RPMI7951 (cell line): ENCODE measurements at regions not wholly inside any gene's neighbourhood (a gene's known extent, or its start where the extent isn't known, plus 50 kb on each side); places are given as distances from the start of the nearest gene placed in this dataset.
A peak's percentile ranks its signal among the peaks of the same experiment; 100 is the strongest.

Experiments used
- DNase-seq: peaks from one replicate; pipeline ENCODE4 v3.0.0-alpha.2; 2012; ENCODE audit warnings: low read depth

DNA sequence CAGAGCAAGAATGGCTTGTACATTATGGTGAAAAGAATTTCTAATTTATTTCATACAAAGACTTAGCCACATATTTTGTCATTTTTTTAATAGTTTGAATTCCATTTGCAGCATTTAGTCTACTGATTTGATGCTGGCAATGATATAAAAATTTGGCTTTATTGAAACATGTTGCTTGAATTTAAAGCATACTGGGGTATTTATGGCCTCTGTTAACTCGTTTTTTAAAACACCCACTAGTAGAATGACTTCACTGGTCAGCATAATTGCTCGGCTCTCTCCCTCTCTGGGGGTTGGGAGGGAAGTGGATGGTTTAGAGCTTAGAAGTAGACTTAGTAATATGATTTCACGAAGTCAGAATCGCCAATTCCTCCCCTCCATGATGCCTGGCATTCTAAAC lies 354.9 kb upstream of the HTR2A start:
- no peak for DNase-seq

DNA sequence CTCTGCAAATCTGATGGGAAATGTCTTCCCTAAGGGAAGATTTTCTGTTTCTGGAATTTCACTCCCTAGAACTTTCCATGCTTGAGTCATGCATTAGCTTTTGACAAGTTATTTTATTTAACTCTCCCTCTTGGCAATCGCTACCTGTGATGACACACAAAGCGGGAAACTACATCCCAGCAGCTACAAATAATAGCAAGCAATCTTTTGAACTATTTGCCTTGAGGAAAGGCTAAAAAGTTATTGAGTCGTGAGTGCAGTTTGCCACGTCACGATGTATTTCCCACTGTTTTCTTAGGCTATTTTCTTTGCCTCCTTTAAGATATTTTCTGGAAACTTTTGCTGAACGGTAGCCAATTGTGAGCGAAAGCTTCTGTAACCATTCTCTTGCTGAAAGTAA lies 353.3 kb upstream of the HTR2A start:
- peak; percentile 78 for DNase-seq

DNA sequence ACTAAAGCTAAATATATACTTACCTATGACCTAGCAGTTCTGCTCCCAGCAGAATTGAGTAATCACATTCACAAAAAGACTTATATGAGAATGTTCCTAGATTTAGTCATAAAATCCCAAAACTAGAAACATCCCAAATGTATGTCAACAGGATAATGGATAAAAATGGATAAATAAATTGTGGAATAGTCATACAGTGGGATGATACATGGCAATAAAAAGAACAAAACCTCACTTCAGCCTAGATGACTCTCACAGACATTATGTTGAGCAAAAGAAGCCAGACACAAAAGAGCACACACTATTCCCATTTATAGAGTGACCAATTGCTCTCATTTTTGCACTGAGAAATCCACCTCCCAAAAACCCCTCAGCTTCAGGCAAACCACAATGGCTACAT lies 352.4 kb upstream of the HTR2A start:
- DNase-seq: peak; percentile 29

DNA sequence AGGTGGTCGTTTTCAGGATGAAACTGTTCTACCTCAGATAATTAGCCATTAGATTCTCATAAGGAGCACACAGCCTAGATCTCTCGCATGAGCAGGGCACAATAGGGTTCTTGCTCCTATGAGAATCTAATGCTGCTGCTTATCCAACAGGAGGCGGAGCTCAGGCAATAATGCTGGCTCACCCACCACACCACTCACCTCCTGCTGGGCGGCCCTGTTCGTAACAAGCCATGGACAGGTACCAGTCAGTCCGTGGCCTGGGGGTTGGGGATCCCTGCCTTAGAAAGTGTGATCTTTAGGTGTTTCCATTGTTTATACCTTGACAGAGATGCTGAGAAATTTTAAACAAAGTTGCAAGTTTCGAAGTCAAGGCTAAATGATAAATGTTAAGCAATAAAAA lies 344.6 kb upstream of the HTR2A start:
- no peak for DNase-seq

DNA sequence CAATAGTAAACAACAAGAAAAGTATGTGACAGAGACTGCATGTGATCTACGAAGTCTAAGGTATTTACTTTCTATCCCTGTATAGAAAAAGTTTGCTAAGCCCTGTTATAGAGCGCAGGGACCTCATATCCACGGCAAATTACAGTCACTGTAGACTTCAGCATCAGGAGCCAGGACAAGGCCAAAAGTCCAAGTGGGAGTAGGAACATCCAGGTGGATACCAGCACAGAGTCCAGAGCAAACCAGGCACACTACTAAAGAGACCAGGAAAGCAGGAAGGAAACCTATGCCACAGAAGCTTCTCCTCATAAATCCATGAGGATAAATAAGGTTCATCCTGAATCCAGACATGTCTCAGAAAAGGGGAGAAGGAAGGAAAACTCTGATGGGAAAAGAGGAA lies 342.2 kb upstream of the HTR2A start:
- DNase-seq: no peak

DNA sequence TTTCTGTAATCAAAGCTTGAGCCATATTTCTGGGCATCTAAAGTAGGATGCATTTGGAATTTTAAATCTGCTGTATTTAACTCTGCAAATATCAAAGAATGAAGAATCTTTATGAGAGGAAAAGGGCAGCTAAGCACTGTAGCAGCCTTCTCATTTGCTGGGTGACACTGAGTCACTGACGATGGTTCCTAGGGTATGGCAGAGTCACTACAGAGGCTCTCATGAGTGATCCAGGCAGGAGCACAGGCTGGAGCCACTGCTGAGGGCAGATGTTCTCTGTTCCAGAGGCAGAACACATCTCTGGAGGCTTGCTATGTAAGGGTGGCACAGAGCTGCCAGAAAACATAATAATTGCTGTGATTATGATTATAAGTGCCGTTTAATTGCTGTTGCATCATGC lies 340.7 kb upstream of the HTR2A start:
- DNase-seq: peak; percentile 6

DNA sequence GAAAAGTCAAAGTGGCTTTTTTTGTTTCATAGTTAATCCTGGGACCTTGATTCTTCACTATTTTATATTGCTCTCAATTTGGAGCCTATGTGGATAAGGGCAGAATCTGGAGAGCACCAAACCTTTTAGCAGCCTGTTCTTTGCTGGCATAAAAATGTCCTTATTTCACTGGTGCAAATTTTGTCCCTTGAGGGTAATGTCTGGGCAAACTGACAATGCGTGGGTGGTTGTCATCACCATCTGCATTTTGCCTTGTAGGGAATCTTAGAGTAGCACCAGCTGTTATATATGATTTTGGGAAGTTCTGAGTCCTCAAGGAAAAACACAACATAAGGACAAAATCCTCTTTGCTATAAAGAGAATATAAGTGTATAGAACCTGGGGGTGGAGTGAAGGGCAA lies 336.9 kb upstream of the HTR2A start:
- DNase-seq: peak; percentile 47

DNA sequence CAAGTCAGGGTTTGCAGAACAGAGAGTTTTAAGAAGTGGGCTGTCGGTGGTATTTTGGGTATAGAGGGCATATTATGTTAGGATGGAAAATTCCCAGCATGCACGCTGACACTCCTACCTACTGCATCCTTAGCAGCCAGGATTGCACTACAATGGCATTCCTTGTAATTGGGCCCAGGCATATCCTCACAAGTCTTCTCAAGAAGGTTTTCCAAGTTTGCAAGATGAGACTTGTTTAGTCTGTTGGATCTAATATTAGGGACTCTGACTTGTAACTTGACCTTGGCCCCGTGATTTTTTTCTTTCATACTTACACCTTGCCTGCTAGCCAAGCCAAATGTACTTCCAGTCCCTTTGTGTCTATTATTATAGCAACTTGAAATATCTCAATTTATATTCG lies 335.7 kb upstream of the HTR2A start:
- DNase-seq: no peak

DNA sequence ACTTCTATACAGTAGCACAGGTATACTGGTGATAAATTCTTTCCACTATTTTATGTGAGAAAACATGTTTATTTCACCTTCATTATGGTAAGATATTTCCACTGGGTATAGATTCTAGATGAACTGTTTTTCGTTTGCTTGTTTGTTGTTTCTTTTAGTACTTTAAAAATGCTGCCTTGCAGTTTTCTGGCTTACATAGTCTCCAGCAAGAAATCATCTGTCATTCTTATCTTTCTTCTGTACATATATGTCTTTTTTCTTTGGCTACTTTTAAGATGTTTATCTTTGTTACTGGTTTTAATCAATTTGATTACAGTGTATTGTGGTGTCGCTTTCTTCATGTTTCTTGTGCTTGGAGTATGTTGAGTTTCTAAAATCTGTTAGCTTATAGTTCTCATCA lies 333.3 kb upstream of the HTR2A start:
- no peak for DNase-seq

DNA sequence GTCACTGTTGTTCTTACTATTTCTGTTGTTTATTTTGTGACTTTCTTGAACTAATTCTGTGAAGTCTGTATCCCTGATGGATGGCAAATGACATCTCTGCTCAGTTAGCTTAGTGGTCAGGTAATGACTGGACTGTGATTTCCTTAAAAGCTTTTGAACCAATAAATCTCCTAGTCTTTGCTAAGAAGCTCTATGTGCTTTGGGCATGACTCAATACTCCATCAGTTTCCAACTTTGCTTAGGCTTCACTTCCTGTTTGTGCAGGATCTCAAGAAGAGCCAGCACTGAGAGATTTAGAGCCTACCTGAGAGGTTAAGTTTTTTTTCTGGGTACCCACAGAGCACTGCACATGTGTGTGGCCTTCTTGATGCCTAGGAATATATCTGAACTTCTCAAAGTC lies 329.7 kb upstream of the HTR2A start:
- DNase-seq: no peak

DNA sequence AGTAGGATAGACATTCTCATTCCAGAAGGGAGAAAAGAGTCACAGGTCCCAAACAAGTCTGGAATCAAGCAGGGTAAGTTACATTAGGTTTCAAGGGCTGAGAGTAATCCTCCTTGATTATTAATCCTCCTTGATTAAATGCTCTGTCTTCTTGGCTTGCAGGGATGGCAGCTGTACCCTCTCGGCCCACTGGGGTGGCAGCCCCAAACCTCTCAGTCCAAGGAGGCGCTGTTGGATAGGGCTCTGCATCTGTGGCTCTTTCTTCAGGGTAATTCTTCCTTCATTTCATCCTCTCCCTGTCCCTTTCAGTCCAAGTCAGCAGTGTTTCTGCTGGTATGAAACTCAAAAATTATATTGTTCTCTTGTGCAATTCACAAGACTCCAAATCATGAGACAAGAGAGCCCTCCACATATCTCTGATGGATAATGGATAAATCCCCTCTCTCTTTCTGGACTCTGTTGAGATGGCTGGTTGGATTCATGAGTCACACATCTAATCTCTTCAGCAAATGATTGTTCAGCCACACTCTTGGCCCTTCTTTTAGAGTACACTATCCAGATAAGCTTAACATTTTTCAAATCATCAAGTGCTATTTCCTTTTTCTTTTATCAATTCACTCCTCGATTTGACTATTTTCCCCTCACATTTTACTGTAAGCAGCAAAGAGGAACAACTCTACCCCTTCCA lies 323.7 kb upstream of the HTR2A start:
- DNase-seq: no peak

DNA sequence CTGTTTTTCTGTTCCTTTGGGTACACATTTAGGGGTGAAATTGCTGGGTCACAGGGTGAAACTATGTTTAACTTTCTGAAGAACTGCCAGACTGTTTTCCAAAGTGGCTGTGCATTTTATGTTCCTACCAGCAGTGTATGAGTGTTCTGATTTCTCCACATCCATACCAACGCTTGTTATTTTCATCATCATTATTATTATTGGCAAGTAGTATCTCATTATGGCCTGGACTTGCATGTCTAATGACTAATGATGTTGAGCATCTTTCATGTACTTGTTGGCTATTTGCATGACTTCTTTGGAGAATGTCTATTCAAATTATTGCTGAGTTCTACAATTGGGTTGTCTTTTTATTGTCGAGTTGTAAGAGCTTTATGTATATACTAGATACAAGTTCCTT lies 321.8 kb upstream of the HTR2A start:
- no peak for DNase-seq

DNA sequence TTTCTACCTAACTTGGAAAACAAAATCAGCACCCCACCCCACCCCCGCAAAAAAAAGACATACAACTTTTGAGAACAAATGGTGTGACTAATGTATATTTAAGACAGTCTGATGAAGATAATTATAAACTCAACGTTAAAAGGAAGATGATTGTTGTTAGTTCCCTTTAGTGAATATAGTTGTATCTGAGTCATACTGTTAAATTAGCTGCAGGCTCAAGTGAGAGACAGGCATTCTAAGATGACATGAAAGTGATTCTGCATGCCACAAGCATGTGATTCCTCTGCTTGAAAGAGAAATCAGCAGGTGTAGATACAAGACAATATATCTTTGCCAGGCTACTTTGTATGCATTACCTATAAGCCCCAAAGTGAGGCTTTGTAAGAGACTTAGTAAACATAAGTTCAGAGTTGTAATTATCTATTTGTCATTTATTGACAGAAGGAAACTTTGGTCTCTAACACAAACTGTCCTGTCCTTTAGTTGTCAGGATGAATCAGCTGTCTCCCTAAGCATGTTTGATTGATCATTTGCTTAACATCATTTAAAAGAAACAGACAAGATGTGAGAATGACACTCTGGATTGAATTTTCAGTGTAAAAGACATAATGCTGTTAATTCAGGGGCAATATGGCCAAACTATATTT lies 319.4 kb upstream of the HTR2A start:
- DNase-seq: peak; percentile 84

DNA sequence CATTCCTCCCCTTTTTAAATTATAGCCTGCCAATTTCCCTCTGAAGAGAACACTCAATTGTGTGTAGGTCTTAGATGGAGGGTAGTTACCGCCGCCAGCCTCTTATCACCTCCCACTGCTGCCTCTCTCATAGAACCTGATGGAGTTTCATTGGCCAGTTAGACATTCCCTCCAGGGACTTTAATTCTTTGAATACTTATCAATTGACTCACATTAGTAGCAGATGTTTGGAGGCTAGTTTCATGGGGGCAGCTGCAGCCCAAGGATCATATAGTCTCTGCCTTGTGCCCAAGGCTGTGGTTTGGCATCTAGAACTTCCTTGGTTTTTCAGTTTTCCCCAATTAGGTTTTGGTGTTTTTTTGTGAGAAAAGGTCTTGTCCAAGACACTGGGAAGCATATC lies 318.9 kb upstream of the HTR2A start:
- peak; percentile 97 for DNase-seq

DNA sequence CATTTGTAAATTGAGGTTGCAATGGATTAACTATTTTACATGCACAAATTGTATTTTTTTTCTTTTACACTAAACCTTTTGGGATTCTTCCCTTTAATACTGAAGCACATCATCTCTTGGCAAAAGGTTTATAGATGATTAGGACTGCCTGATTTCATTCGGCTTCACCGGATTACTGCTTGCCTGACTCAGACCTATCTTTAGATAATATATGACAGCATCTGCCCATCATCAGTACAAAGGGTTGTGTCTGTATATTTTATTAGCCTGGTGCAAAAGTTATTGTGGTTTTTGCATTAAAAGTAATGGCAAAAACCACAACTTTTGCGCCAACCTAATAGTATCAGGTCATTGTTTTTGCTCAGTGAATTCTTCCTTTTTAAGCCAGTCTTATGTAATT lies 316.2 kb upstream of the HTR2A start:
- DNase-seq: no peak

DNA sequence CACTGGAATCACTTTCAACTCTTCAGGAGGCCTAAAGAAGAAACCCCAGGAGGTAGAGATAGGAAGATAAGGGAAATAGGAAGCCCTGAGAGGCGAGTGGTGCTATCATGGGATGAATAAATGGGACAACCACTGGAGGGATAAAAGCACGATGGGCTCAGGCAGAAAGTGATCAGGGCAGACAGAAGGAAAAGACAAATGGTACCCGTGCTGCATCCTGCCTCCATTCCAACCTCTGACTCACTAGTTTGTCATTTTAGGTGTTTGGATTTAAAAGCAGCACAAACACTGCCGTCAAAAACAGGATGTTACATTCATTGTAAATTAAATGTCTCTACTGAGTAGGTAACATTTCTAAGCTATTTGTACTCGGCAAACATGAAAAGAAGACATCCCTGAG lies 314.3 kb upstream of the HTR2A start:
- DNase-seq: peak; percentile 70

DNA sequence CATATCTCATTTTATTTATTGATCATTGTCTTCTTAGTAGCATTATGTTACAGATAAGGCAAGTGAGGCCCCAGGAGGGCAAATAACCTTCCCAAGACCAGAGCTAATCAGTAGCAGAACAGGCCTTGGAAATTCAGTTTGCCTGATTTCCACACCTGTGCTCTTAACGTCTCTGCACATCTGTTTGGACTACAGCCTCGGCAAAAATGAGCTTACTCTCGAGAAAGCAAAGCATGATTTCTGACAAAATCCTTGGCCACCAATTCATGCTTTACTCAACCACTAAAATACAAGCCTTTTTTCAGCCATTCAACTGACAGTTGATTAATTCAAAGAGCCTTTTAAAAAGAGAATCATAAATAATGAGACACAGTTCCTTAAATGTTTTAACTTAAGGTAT lies 309.3 kb upstream of the HTR2A start:
- DNase-seq: no peak

DNA sequence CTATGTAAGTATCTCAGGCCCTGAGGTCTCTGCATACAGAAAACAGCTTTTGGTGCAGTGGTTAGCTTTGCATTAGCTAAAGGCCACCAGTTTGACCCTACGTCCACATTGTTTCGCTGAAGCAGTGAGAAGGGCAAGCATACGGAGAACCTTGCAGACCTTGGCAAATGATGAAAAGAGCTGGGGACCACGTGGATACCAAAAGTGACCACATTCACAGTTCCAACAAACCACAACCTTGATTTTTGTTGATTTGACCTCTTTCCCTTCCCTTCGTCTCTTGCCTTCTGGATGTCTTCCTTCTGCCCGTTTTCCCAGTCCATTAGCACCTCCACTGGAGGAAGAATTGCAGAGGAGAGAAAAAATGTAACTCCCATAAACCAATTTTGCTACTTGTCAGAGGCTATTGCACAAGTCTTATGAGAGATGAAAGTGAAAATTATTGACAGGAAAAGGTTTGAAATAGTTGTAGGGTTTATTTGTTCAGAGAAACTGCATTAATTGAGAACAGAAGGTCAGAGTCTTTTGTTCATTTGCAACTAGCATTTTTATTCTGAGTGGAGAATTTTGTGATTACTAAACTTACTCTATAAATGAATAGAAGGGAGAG lies 293.9 kb upstream of the HTR2A start:
- DNase-seq: peak; percentile 78

DNA sequence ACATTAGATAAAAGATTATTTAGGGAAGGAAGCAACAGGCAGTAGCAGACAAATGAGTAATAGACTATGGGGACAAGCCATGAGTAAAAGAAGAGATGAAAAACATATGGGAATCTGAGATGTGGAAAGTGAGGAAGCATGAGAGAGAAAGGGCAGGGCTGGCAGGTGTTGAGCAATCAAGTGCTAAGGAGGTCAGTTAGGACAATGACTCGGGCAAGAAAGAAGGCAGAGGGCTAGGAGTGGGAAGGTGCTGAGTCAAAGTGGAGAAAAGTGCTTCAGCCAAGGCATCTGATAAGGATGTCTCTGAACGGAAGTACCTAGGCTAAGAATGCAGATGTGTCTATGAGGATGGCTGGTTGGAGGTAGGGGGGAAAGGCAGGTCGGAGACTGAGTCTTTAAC lies 291.9 kb upstream of the HTR2A start:
- DNase-seq: peak; percentile 67

DNA sequence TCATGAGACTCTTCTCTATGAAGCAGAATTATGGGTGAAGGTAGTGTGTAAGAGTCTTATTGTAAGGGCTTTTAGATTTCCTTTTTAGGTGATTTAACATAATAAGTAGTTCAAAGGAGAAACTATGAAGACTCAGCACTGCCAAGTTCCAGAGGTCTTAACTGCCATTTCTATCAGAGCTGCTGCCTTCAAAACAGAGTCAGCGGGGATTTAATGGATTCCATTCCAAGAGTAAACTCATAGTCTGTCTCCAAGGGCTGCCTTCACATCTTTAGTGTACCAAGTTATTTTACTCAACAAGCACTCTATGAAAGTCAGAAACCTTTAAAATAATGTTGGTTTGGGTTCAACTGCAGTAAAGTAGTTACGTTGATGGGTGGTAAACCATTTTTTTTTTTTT lies 289.6 kb upstream of the HTR2A start:
- no peak for DNase-seq

DNA sequence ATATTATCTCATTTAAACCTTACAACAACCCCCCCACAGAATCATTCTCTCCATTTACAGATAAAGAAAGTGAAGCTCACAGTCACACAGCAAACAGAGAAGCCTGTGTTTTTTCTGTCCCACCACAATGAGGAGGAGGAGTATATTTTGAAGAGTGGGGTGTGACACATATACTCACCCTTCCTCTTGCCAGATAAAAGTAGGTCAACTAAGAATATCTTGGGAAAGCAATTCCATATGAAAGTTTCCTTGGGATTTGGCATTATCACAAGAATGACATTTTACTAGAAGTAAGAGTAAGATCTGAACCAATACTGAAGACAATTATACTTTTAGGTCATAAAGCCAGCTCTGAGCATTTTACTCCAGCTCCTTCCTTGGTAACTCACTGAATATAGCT lies 287.5 kb upstream of the HTR2A start:
- DNase-seq: peak; percentile 25

DNA sequence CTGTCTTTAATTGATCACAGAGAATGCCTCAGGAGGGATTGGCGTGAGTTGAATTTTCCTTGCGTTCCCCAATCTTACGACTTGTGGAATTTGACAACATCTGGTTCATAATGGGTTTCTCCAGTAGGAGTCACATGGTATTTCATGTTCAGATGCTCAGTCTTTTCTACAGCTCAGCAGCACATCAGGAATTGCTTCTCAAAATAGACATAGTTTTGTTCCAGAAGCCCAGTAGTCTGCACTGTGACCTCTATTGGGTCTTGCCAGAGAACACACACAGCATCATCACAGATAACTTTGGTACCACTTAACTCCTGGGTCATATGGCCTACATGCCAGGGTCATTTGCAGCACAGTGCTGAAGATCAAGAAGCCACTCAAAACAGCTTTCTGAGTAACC lies 282.5 kb upstream of the HTR2A start:
- DNase-seq: no peak

DNA sequence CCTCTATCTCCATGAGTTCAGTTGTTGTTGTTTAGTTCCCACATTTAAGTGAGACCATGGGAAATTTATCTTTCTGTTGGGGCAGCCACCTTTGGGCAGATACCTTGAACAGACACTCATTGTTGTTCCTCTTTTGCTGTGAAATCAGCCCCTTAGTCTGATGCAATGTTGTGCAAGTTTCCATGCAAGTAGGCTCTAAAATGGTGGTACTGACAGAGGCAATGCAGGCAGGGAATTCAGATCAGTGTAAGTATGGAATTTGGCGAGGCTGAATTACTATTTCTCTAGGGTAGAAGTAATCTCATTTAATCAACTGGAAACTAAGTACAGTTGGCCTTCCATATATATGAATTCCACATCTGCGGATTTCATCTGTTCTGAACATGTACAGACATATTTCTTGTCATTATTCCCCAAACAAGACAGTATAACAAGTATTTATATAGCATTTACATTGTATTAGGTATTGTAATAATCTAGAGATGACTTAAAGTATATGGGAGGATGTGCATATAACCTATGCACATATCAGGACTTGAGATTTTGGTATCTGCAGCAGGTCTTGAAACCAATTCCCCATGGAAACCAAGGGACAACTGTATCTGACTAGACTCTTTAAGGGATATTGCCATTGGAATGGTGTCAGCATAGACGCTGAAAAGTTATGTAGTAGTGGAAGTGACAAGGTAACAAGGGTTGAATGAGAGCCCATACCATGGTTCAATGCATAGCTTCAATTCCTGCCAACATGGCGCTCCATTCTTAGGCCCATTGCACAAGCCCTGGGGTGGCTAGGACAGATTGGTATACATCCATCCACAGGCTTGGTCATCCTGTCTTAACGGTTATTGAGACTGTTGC lies 281.5 kb upstream of the HTR2A start:
- DNase-seq: no peak
